ENCODE measurements at regions not wholly inside any gene's neighbourhood (a gene's known extent, or its start where the extent isn't known, plus 50 kb on each side); places are given as distances from the start of the nearest gene placed in this dataset.
"Not testable (repeated sequence)": the region's sequence is repeated elsewhere in the genome, so short reads cannot be mapped to it uniquely, and the experiment has no call there.

- no peak for DNase-seq (ENCODE audit: low read depth)
Observed at GRCh38 chr5:62041156-62041756, 264.8 kb upstream of the KIF2A start.

DNA sequence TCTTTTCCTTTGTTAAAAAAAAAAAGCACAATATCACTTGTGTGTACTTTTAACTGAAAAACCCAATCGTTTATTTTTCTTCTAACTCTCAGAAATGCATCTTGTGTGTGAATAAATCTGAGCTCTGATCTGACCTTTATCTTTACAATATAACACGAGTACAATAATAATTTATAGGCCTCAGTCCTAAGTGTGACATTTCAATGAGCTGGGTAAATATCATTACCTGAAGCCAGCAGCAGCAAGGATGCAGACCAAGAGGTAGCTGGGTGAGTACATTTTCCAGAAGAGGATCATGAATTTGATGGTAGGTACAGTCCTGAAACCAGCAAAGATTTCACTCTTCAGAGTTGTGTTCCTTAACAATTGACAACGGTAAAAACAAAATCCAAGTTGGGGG is 264.0 kb upstream of the KIF2A start:
- no peak for DNase-seq (ENCODE audit: low read depth)

- no peak for DNase-seq (ENCODE audit: low read depth)
Observed at GRCh38 chr5:62043289-62044280, 262.4 kb upstream of the KIF2A start.

- no peak for DNase-seq (ENCODE audit: low read depth)
Observed at GRCh38 chr5:62044989-62045388, 261.0 kb upstream of the KIF2A start.

GRCh38 chr5:62046191-62046590 is 259.8 kb upstream of the KIF2A start:
- DNase-seq (ENCODE audit: low read depth), result no peak

GRCh38 chr5:62051747-62052146 is 254.3 kb upstream of the KIF2A start:
- no peak for DNase-seq (ENCODE audit: low read depth)

DNA sequence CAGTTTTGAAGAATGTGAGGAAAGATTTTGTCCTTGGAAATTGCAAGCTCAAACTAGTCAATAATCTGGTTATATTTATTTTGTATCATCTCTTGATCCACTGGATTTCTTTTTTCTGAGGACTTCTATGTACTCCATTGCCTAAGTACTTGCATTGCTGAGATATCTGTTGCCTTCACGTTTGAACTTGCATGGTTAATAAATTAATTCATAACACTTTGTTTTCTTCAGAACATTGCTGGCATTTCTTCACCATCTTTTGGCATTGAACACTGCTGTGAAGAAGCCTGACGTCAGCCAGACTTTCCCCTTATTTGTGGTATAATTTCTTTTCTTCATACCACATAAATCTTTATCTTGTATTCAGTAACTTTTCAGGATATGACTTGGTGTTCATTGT is 246.0 kb upstream of the KIF2A start:
- no peak for DNase-seq (ENCODE audit: low read depth)

GRCh38 chr5:62065050-62065449 is 241.0 kb upstream of the KIF2A start:
- no peak for DNase-seq (ENCODE audit: low read depth)

GRCh38 chr5:62066761-62067277 is 239.2 kb upstream of the KIF2A start:
- DNase-seq (ENCODE audit: low read depth), result no peak

DNA sequence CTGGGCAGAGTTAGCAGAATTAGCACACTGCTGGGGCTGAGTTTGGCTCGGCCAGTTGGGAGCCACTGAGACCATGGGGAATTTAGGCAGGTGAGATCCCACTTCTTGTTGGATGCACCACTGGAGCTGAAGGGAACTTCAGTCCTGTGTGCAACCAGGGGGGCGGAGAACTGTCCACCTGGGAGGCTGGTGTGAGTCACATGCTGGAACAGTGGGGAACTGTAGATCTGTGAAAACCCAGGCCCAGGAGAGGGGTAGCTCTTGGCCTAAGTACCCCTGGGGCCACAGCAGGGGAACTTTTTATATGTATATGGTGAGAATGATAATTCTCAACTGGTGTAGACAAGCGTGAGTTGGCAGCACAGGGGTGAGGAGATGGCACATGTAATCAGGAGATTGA is 237.5 kb upstream of the KIF2A start:
- no peak for DNase-seq (ENCODE audit: low read depth)

GRCh38 chr5:62077387-62077786 is 228.6 kb upstream of the KIF2A start:
- DNase-seq (ENCODE audit: low read depth), result no peak

DNA sequence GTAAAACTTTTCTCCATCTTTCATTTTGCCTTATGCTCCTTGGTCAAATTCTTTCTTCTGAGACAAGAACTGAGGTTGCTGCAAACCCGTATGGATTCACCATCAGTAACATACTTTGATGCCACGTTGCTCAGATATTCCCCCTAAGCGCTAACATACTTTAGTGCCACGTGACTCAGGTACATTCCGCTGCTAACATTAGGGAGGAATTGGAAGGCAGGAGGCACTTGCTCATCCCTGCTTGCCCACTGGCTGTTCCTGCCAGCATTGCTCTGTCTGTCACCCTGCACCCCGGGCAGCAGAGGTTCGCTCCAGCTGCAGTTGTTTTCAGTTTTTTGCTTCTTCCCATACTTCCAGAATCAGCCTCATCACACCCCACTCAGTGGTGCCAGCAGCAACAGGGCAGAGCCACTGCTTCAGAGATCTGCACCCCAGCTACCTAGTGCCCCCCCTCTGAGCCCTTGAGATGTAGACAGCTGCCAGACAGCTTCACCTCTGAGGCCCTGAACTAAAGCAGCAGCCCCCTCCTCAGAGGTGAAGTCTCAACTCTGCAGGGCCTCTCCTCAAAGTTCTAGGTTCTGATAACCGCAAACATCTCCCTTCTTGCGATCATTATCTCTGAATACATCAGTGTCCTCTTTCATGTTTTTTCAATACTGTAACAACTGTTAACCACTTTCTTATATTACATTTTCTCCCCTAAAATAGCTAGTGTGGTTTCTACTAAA is 228.0 kb upstream of the KIF2A start:
- DNase-seq (ENCODE audit: low read depth), result no peak

- peak; percentile 51 for DNase-seq (ENCODE audit: low read depth)
Observed at GRCh38 chr5:62082370-62082801, 223.6 kb upstream of the KIF2A start.

DNA sequence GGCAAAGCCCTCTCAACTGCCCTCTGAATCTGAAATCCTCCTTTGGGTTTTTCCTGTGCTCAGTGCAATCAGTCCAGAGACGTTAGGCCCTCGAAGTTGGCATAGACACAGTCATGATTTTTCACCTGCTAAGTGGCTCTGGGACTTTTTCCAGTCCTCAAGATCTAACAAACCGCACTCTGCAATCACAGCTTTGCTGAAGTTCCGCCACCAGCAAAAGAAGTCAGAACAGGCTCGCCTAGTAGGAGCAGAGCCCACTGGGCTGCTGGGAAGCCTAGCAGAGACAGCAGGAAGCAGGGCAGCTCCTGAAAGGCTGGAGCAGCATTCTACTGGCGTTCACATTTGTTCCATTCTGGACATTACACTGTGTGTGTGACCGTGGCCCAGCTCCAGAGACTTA is 222.8 kb upstream of the KIF2A start:
- no peak for DNase-seq (ENCODE audit: low read depth)

DNA sequence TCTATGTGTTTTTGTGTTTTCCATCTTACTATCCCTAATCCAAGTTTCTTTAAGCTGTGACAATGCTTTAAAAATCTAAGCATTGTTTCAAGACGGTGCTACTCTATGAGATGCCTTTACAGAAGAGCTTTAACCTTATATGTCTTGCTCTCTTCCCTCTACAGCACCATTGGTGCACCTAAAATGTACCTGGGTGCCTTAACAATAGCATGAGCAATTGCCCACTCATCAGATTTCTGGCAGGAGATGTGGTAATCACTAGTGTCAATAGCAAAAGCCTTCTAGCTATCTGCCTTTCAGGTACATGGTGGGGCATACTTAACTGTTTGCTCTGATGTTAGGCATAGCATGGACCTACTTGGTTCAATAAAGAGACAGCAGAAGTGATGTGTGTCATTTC is 222.3 kb upstream of the KIF2A start:
- no peak for DNase-seq (ENCODE audit: low read depth)

DNA sequence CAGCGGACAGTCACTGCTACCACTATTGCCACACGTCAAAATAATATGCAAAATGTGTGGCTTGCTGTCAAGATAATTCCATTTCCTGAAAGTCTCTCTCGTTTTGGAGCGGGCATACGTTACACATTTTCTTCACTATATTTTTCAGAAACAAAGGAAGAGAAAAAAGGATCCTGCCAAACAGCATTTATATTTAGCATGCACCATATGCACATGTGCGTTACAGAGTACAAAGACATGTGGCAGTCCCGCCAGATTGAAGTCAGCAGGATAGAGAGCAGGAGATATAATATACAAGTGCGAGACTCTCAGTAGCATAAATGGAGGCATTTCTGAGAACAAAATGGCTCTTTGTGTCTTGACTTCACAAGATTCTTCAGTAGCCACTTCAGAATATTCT is 221.6 kb upstream of the KIF2A start:
- DNase-seq (ENCODE audit: low read depth), result no peak

- no peak for DNase-seq (ENCODE audit: low read depth)
Observed at GRCh38 chr5:62090953-62091352, 215.1 kb upstream of the KIF2A start.

DNA sequence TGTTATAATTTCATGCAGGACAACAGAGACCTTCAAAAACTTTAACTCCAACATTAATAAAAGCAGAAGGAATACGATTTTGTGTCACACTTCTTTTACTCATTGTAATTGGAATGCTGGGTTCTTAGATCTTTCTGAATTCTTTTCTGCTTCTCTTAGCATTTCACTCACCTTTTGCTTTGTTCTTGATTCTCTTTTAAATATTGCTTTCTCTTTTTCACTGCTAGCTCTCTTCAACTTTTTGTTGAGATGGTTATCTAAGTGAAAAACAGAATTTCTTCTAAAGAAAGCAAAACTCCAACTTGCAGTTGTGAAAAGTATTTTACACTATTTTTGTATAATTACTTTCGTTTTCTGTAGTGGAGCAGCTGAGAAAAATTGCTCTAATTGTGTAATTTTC is 212.6 kb upstream of the KIF2A start:
- DNase-seq (ENCODE audit: low read depth), result no peak

DNA sequence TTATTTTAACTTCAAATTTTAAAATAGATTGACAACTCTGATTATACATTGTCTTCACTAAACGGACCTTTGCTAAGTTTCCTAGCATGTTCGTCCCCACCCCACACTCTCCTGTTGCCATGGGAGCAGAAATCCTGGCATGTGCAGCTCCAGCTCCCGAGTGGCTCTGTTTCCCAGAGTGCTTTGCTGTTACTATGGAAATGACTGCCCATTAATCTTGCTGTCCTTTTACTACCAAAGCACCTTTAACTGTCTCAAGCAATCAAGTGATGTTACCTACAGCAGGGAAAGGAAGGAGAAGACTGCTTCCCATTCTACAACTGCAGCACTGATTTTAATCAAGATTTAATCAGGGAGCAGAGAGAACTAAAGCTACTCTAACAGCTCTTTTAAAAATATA is 212.0 kb upstream of the KIF2A start:
- DNase-seq (ENCODE audit: low read depth), result peak; percentile 13

DNA sequence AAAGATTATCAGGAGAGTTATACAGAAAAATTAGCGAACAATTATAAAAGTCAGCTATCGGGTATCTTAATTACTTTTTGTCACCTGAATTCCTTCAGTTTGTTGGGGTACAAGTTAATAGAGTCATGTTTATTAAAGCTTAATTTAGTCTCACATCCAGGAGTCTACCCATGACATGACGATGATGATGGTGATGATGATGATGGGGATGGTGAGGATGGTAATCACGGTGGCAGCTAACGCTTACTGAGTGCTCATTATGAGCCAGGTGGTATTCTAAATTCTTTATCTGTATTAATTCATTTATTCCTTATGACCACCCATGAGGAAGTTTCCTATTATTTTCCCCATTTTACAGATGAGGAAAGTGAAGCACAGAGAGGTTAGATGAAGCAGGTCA is 208.6 kb upstream of the KIF2A start:
- DNase-seq (ENCODE audit: low read depth), result no peak

- no peak for DNase-seq (ENCODE audit: low read depth)
Observed at GRCh38 chr5:62100201-62100600, 205.8 kb upstream of the KIF2A start.

DNA sequence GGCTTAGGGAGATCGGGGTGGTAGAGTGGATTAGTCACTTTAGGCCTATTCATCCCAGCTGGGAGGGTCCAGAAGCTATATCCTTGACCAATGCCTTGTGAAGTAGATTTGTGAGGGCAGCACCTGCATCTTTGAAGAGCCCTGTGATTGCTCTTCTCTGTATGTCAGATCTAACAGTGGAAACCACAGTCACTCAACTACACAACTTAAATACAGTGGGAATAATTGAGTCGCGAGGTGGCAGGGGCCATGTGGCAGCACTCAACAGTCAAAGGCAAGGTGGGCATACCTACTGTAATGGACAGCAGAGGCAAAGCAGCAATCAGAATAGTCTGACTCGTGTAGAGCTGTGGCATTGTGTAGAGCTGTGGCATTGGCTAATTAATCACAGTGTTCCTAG is 202.1 kb upstream of the KIF2A start:
- not testable (repeated sequence) for DNase-seq (ENCODE audit: low read depth)

- DNase-seq (ENCODE audit: low read depth), result no peak
Observed at GRCh38 chr5:62111428-62111827, 194.6 kb upstream of the KIF2A start.

Data from non-pigmented ciliary epithelial cell (primary cell).